DND-41 (cell line): ENCODE measurements at regions not wholly inside any gene's neighbourhood (a gene's known extent, or its start where the extent isn't known, plus 50 kb on each side); places are given as distances from the start of the nearest gene placed in this dataset.
A peak's percentile ranks its signal among the peaks of the same experiment; 100 is the strongest.

Experiments
- ATAC-seq: fragments of 200-7000 bp; cut with Tn5 transposase; 3 replicates; pipeline ENCODE4 v1.9.1; 2021; ENCODE audit warnings: low read depth; ENCODE audit not compliant: insufficient read depth
- DNase-seq: peaks from one replicate; pipeline ENCODE4 v3.0.0-alpha.2; 2020
- H2AFZ ChIP-seq: 2 replicates; pipeline ENCODE4 v1.6.0; 2012; ENCODE audit warnings: low read depth, low read length
- H3K27ac ChIP-seq: 2 replicates; pipeline ENCODE4 v1.5.1; 2012; ENCODE audit warnings: low read length, inconsistent platforms
- H3K27me3 ChIP-seq: fragments of 200-600 bp; sonication (generic); 2 replicates; pipeline ENCODE4 v1.6.0; 2012; ENCODE audit warnings: low read length, mild to moderate bottlenecking, inconsistent platforms; ENCODE audit not compliant: insufficient read depth, poor library complexity
- H3K36me3 ChIP-seq: 2 replicates; pipeline ENCODE4 v1.5.1; 2012; ENCODE audit warnings: low read length, inconsistent platforms; ENCODE audit not compliant: insufficient read depth
- H3K4me1 ChIP-seq: 2 replicates; pipeline ENCODE4 v1.5.1; 2012; ENCODE audit warnings: mild to moderate bottlenecking, low read length; ENCODE audit not compliant: insufficient read depth
- H3K4me2 ChIP-seq: 2 replicates; pipeline ENCODE4 v1.6.0; 2012; ENCODE audit warnings: mild to moderate bottlenecking, moderate library complexity, low read length, inconsistent platforms; ENCODE audit not compliant: insufficient read depth
- H3K4me3 ChIP-seq, 2 experiments: fragments of 200-600 bp in 1 of 2; shearing (Covaris generic) in 1 of 2; 2 replicates each; pipeline ENCODE4 v1.5.1; 2012 to 2016; ENCODE audit warnings: inconsistent platforms in 2 of 2, low read length in 2 of 2, mild to moderate bottlenecking in 2 of 2, low read depth in 1 of 2, moderate library complexity in 1 of 2
- H3K79me2 ChIP-seq: 2 replicates; pipeline ENCODE4 v1.6.0; 2012; ENCODE audit warnings: low read length, inconsistent platforms; ENCODE audit not compliant: insufficient read depth
- H3K9ac ChIP-seq: 2 replicates; pipeline ENCODE4 v1.6.0; 2012; ENCODE audit warnings: low read depth, mild to moderate bottlenecking, inconsistent platforms, low read length, moderate library complexity
- H3K9me3 ChIP-seq: 2 replicates; pipeline ENCODE4 v1.5.1; 2012; ENCODE audit warnings: low read length, moderate library complexity, mild to moderate bottlenecking, inconsistent platforms; ENCODE audit not compliant: insufficient read depth, severe bottlenecking
- H4K20me1 ChIP-seq: 2 replicates; pipeline ENCODE4 v1.6.0; 2012; ENCODE audit warnings: low read length; ENCODE audit not compliant: insufficient read depth
- CTCF ChIP-seq: IDR thresholded peaks from 2 replicates; pipeline ENCODE4 v1.5.1; 2012; ENCODE audit warnings: borderline replicate concordance, low read length, moderate library complexity, mild to moderate bottlenecking; ENCODE audit not compliant: poor library complexity, severe bottlenecking; ENCODE audit errors: extremely low read depth
- EZH2 ChIP-seq: IDR thresholded peaks from 3 replicates; pipeline ENCODE4 v1.6.1; 2012; ENCODE audit warnings: borderline replicate concordance, low read depth, mild to moderate bottlenecking, moderate library complexity, low read length, inconsistent platforms; ENCODE audit not compliant: severe bottlenecking

DNA sequence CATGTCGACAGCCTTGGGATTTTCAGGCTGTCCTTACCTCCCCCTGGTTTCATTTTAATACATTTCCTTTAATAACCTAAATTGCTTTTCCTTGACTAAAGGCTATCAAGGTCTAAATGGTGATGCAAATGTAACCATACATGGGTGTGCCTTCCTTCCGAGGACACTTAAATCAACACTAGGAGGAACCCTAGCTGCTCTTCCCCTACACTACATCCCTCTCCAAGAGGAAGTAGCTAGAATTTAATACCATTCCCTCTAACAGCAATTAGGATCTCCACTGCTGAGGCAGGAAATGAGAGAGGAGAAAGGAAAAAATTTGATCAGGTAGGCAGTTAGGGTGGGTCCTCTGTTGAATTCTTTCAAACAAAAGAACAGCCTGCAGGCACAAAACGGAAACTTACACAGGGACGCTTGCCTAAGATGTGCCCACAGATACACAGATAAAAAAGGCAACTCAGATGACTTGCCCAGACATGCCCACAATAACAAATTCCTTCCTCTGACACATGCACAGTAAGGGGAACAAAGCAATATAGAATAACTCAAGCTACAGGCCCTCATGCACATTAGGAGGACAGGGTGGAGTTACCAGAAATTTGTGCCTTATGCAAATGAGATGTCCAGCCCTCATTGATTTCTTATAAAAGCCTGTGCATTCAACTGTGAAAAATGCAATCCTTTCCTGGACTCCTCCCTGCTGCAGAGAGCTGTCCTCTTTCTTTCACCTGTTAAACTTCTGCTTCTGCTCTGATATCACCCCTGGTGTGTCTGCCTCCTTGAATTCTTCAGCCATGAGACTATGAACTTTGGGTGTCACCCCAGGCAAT is 1024.4 kb upstream of the CADM2 start:
- no peaks in the 10 kb centered on the region for H3K79me2 ChIP-seq
- H3K4me3 ChIP-seq, result peak overlapping the region in 1 of 2 experiments; percentile 28; a peak in 1 of 4 replicates
- H3K36me3 ChIP-seq, result no peaks in the 10 kb centered on the region; the same call in 1 of the 2 replicates
- peaks cover 59% of the 10 kb centered on the region for H3K4me1 ChIP-seq
- no peaks in the 10 kb centered on the region for H3K27me3 ChIP-seq
- TF ChIP-seq CTCF, result peak; percentile 18
- TF ChIP-seq EZH2, result no peak
- H4K20me1 ChIP-seq, result no peaks in the 10 kb centered on the region
- peak overlapping the region; percentile 85 for H3K27ac ChIP-seq
- H2AFZ ChIP-seq, result peak overlapping the region; percentile 74
- peak overlapping the region; percentile 42 for H3K4me2 ChIP-seq
- peak overlapping the region; percentile 45; the same call in 1 of the 2 replicates for H3K9ac ChIP-seq
- DNase-seq (peak; percentile 77), ATAC-seq (peak; percentile 96)
- H3K9me3 ChIP-seq, result peaks cover 42% of the 10 kb centered on the region

GRCh38 chr3:83938491-83938890 is 1020.3 kb upstream of the CADM2 start:
- Histone ChIP-seq H3K9ac (no peak overlapping the region), H2AFZ (peak overlapping the region; percentile 34; the same call in 1 of the 2 replicates), H3K27ac (peak overlapping the region; percentile 39; the same call in 1 of the 2 replicates), H3K4me2 (no peak overlapping the region), H3K36me3 (no peaks in the 10 kb centered on the region; the same call in 1 of the 2 replicates), H3K4me3 (no peak overlapping the region), H4K20me1 (no peaks in the 10 kb centered on the region), H3K79me2 (no peaks in the 10 kb centered on the region), H3K9me3 (peaks cover 17% of the 10 kb centered on the region), H3K27me3 (no peaks in the 10 kb centered on the region), H3K4me1 (peaks cover 53% of the 10 kb centered on the region)
- no peak for ATAC-seq
- no peak for DNase-seq
- TF ChIP-seq EZH2, result no peak
- TF ChIP-seq CTCF, result no peak

GRCh38 chr3:83941990-83942745 is 1016.6 kb upstream of the CADM2 start:
- H3K4me2 ChIP-seq, result no peak overlapping the region
- DNase-seq, result no peak
- no peak overlapping the region for H2AFZ ChIP-seq
- no peaks in the 10 kb centered on the region for H4K20me1 ChIP-seq
- ATAC-seq, result no peak
- no peak overlapping the region for H3K27ac ChIP-seq
- peaks cover 7% of the 10 kb centered on the region for H3K9me3 ChIP-seq
- no peak overlapping the region for H3K4me3 ChIP-seq
- no peaks in the 10 kb centered on the region for H3K27me3 ChIP-seq
- no peaks in the 10 kb centered on the region for H3K36me3 ChIP-seq
- H3K9ac ChIP-seq, result no peak overlapping the region
- H3K4me1 ChIP-seq, result peaks cover 17% of the 10 kb centered on the region
- TF ChIP-seq CTCF (no peak), EZH2 (no peak)
- H3K79me2 ChIP-seq, result no peaks in the 10 kb centered on the region
